DND-41 (cell line): ENCODE measurements at regions not wholly inside any gene's neighbourhood (a gene's known extent, or its start where the extent isn't known, plus 50 kb on each side); places are given as distances from the start of the nearest gene placed in this dataset.

ENCODE experiments used
- ATAC-seq: fragments of 200-7000 bp; cut with Tn5 transposase; 3 replicates; pipeline ENCODE4 v1.9.1; 2021; ENCODE audit warnings: low read depth; ENCODE audit not compliant: insufficient read depth
- DNase-seq: peaks from one replicate; pipeline ENCODE4 v3.0.0-alpha.2; 2020
- H2AFZ ChIP-seq: 2 replicates; pipeline ENCODE4 v1.6.0; 2012; ENCODE audit warnings: low read depth, low read length
- H3K27ac ChIP-seq: 2 replicates; pipeline ENCODE4 v1.5.1; 2012; ENCODE audit warnings: low read length, inconsistent platforms
- H3K27me3 ChIP-seq: fragments of 200-600 bp; sonication (generic); 2 replicates; pipeline ENCODE4 v1.6.0; 2012; ENCODE audit warnings: low read length, mild to moderate bottlenecking, inconsistent platforms; ENCODE audit not compliant: insufficient read depth, poor library complexity
- H3K36me3 ChIP-seq: 2 replicates; pipeline ENCODE4 v1.5.1; 2012; ENCODE audit warnings: low read length, inconsistent platforms; ENCODE audit not compliant: insufficient read depth
- H3K4me1 ChIP-seq: 2 replicates; pipeline ENCODE4 v1.5.1; 2012; ENCODE audit warnings: mild to moderate bottlenecking, low read length; ENCODE audit not compliant: insufficient read depth
- H3K4me2 ChIP-seq: 2 replicates; pipeline ENCODE4 v1.6.0; 2012; ENCODE audit warnings: mild to moderate bottlenecking, moderate library complexity, low read length, inconsistent platforms; ENCODE audit not compliant: insufficient read depth
- H3K4me3 ChIP-seq, 2 experiments: fragments of 200-600 bp in 1 of 2; shearing (Covaris generic) in 1 of 2; 2 replicates each; pipeline ENCODE4 v1.5.1; 2012 to 2016; ENCODE audit warnings: inconsistent platforms in 2 of 2, low read length in 2 of 2, mild to moderate bottlenecking in 2 of 2, low read depth in 1 of 2, moderate library complexity in 1 of 2
- H3K79me2 ChIP-seq: 2 replicates; pipeline ENCODE4 v1.6.0; 2012; ENCODE audit warnings: low read length, inconsistent platforms; ENCODE audit not compliant: insufficient read depth
- H3K9ac ChIP-seq: 2 replicates; pipeline ENCODE4 v1.6.0; 2012; ENCODE audit warnings: low read depth, mild to moderate bottlenecking, inconsistent platforms, low read length, moderate library complexity
- H3K9me3 ChIP-seq: 2 replicates; pipeline ENCODE4 v1.5.1; 2012; ENCODE audit warnings: low read length, moderate library complexity, mild to moderate bottlenecking, inconsistent platforms; ENCODE audit not compliant: insufficient read depth, severe bottlenecking
- H4K20me1 ChIP-seq: 2 replicates; pipeline ENCODE4 v1.6.0; 2012; ENCODE audit warnings: low read length; ENCODE audit not compliant: insufficient read depth
- CTCF ChIP-seq: IDR thresholded peaks from 2 replicates; pipeline ENCODE4 v1.5.1; 2012; ENCODE audit warnings: borderline replicate concordance, low read length, moderate library complexity, mild to moderate bottlenecking; ENCODE audit not compliant: poor library complexity, severe bottlenecking; ENCODE audit errors: extremely low read depth
- EZH2 ChIP-seq: IDR thresholded peaks from 3 replicates; pipeline ENCODE4 v1.6.1; 2012; ENCODE audit warnings: borderline replicate concordance, low read depth, mild to moderate bottlenecking, moderate library complexity, low read length, inconsistent platforms; ENCODE audit not compliant: severe bottlenecking

- Histone ChIP-seq H3K79me2 (no peaks in the 10 kb centered on the region), H3K4me3 (no peak overlapping the region), H3K27ac (no peak overlapping the region), H3K9me3 (no peaks in the 10 kb centered on the region), H3K4me1 (peaks cover 5% of the 10 kb centered on the region; the same call in 1 of the 2 replicates), H3K36me3 (no peaks in the 10 kb centered on the region), H3K9ac (no peak overlapping the region), H3K27me3 (no peaks in the 10 kb centered on the region), H2AFZ (no peak overlapping the region), H4K20me1 (no peaks in the 10 kb centered on the region), H3K4me2 (no peak overlapping the region)
- ATAC-seq (no peak), DNase-seq (no peak)
- TF ChIP-seq EZH2 (no peak), CTCF (no peak)
These were observed 122.4 kb upstream of the LEF1 start for GRCh38 chr4:108291137-108291536.

GRCh38 chr4:108287834-108288413 lies 119.2 kb upstream of the LEF1 start:
- no peak overlapping the region for H3K27ac ChIP-seq
- H3K9me3 ChIP-seq = no peaks in the 10 kb centered on the region
- no peaks in the 10 kb centered on the region for H3K27me3 ChIP-seq
- H2AFZ ChIP-seq = no peak overlapping the region
- H3K36me3 ChIP-seq = no peaks in the 10 kb centered on the region
- DNase-seq = no peak
- ATAC-seq = no peak
- no peak overlapping the region for H3K9ac ChIP-seq
- no peaks in the 10 kb centered on the region for H4K20me1 ChIP-seq
- no peaks in the 10 kb centered on the region for H3K79me2 ChIP-seq
- TF ChIP-seq EZH2 = no peak
- no peak for TF ChIP-seq CTCF
- H3K4me3 ChIP-seq = no peak overlapping the region
- no peak overlapping the region for H3K4me2 ChIP-seq
- peaks cover 7% of the 10 kb centered on the region for H3K4me1 ChIP-seq

- Histone ChIP-seq H3K27ac (no peak overlapping the region), H3K36me3 (no peaks in the 10 kb centered on the region), H3K4me1 (peaks cover 15% of the 10 kb centered on the region), H3K9me3 (no peaks in the 10 kb centered on the region), H2AFZ (no peak overlapping the region), H3K79me2 (no peaks in the 10 kb centered on the region), H3K9ac (no peak overlapping the region), H3K27me3 (no peaks in the 10 kb centered on the region), H3K4me3 (no peak overlapping the region), H4K20me1 (no peaks in the 10 kb centered on the region), H3K4me2 (no peak overlapping the region)
- no peak for ATAC-seq
- no peak for DNase-seq
- TF ChIP-seq CTCF (no peak), EZH2 (no peak)
These were observed 111.3 kb upstream of the LEF1 start for GRCh38 chr4:108280072-108280471.
